Tibial nerve (tissue), 4 donors: ENCODE measurements at regions not wholly inside any gene's neighbourhood (a gene's known extent, or its start where the extent isn't known, plus 50 kb on each side); places are given as distances from the start of the nearest gene placed in this dataset.

Experiments
- DNase-seq, 2 donors: peaks; one replicate each; pipeline ENCODE4 v3.0.0-alpha.2; 2019; ENCODE audit warnings: low spot score in 2 of 2
- H3K27ac ChIP-seq, 4 donors: fragments of 200-600 bp; sonication (generic) in 3 of 4; one replicate each; pipeline ENCODE4 v1.5.1; 2017 to 2019; ENCODE audit warnings: mild to moderate bottlenecking in 1 of 4
- H3K27me3 ChIP-seq, 2 donors: fragments of 200-600 bp; sonication (generic) in 1 of 2; one replicate each; pipeline versions ENCODE4 v1.5.1 to v1.6.0; 2017 to 2019
- H3K36me3 ChIP-seq, 3 donors: fragments of 200-600 bp; sonication (generic); one replicate each; pipeline ENCODE4 v1.5.1; 2018 to 2019
- H3K4me1 ChIP-seq, 4 donors: fragments of 200-600 bp; sonication (generic) in 3 of 4; one replicate each; pipeline ENCODE4 v1.5.1; 2017 to 2019
- H3K4me3 ChIP-seq, 4 donors: fragments of 200-600 bp; sonication (generic) in 3 of 4; one replicate each; pipeline ENCODE4 v1.5.1; 2017 to 2019; ENCODE audit warnings: mild to moderate bottlenecking in 1 of 4, moderate library complexity in 1 of 4
- H3K9me3 ChIP-seq, 4 donors: fragments of 200-600 bp; sonication (generic) in 3 of 4; one replicate each; pipeline ENCODE4 v1.5.1; 2017 to 2019
- EP300 ChIP-seq, 2 donors: sonication (generic); formaldehyde crosslinking; IDR thresholded peaks; one replicate each; pipeline ENCODE4 v1.6.1; 2017; ENCODE audit warnings: antibody characterized with exemption in 2 of 2, mild to moderate bottlenecking in 1 of 2
- POLR2A ChIP-seq, 2 donors: fragments of 450-650 bp; IDR thresholded peaks; one replicate each; pipeline ENCODE4 v1.6.1; 2017; ENCODE audit warnings: antibody characterized with exemption in 2 of 2, mild to moderate bottlenecking in 2 of 2, moderate library complexity in 2 of 2
- WGBS, 2 donors: methylation state at CpG; one replicate each; pipeline ENCODE4 v1.1.5; 2018; 5-methylcytosine and 5-hydroxymethylcytosine counted together
- TF ChIP-seq, protein P1 (sequence below), 5 experiments: fragments of 200-600 bp in 3 of 5; fragments of 450-650 bp in 2 of 5; sonication (generic) in 3 of 5; IDR thresholded peaks; one replicate each; pipeline ENCODE4 v1.5.1; 2016 to 2019; ENCODE audit warnings: antibody characterized with exemption in 5 of 5, mild to moderate bottlenecking in 3 of 5, moderate library complexity in 2 of 5

DNA sequence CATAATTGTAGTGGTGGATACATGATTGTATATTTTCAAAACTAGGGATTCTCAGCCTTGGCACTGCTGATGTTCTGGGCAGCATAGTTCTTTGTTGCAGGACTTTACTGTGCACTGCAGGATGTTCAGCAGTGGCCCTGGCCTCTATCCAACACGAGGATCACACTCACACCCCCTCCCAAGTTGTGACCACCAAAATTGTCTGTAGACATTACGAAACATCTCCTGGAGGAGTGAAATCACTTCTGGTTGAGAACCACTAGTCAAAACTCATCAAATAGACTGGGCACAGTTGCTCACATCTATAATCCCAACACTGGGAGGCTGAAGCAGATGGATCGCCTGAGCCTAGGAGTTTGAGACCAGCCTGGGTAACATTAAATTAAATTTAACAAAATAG is 123.1 kb upstream of the CDYL start:
- Histone ChIP-seq H3K36me3 (no peaks in the 10 kb centered on the region), H3K27ac (no peak overlapping the region), H3K27me3 (no peaks in the 10 kb centered on the region), H3K9me3 (peaks cover 0 to 7% (median 0%) of the 10 kb centered on the region in 4 donors), H3K4me3 (no peak overlapping the region), H3K4me1 (no peaks in the 10 kb centered on the region)
- DNase-seq: no peak
- WGBS, 2 donors: 74 to 86% methylated on average over 3 of the region's 3 CpGs
- TF ChIP-seq EP300 (IDR thresholded peaks at IDR 0.05) (no peak), POLR2A (IDR thresholded peaks at IDR 0.05) (no peak)
- TF ChIP-seq, protein P1, sequence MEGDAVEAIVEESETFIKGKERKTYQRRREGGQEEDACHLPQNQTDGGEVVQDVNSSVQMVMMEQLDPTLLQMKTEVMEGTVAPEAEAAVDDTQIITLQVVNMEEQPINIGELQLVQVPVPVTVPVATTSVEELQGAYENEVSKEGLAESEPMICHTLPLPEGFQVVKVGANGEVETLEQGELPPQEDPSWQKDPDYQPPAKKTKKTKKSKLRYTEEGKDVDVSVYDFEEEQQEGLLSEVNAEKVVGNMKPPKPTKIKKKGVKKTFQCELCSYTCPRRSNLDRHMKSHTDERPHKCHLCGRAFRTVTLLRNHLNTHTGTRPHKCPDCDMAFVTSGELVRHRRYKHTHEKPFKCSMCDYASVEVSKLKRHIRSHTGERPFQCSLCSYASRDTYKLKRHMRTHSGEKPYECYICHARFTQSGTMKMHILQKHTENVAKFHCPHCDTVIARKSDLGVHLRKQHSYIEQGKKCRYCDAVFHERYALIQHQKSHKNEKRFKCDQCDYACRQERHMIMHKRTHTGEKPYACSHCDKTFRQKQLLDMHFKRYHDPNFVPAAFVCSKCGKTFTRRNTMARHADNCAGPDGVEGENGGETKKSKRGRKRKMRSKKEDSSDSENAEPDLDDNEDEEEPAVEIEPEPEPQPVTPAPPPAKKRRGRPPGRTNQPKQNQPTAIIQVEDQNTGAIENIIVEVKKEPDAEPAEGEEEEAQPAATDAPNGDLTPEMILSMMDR (IDR thresholded peaks at IDR 0.05): no peak

DNA sequence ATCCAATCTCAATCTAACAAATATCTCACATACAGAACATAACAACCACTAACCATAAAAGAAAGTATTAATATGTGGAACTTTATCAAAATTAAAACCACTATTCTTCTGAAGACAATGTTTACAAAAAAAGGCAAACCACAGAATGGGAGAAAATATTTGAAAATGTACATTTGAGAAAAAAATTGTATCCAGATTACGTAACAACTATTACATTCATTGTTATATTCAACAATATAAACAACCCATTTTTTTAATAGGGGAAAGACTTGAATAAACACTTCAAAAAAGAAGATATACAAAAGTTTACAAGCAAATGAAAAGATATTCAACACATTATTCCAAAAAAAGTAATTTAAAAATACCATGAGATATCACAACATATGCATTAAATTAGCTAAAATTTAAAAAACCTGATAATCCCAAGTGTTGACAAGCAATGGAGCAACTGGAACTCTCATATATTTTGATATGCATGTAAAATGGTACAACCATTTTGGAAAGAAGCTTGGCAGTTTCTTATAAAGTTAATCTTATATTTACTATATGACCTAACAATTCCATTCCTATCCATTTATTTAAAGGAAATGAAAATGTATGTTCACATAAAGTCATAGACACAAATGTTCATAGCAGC is 124.3 kb upstream of the CDYL start:
- peaks cover 0 to 7% (median 0%) of the 10 kb centered on the region in 4 donors for H3K9me3 ChIP-seq
- no peak overlapping the region for H3K27ac ChIP-seq
- H3K27me3 ChIP-seq: no peaks in the 10 kb centered on the region
- TF ChIP-seq, protein P1 (IDR thresholded peaks at IDR 0.05): no peak
- TF ChIP-seq POLR2A (IDR thresholded peaks at IDR 0.05) (no peak), EP300 (IDR thresholded peaks at IDR 0.05) (no peak)
- H3K4me3 ChIP-seq: no peak overlapping the region
- WGBS, 2 donors: 79 to 87% methylated on average over 1 of the region's 1 CpG
- DNase-seq: no peak
- no peaks in the 10 kb centered on the region for H3K36me3 ChIP-seq
- H3K4me1 ChIP-seq: peaks cover 0 to 12% (median 8%) of the 10 kb centered on the region in 4 donors

DNA sequence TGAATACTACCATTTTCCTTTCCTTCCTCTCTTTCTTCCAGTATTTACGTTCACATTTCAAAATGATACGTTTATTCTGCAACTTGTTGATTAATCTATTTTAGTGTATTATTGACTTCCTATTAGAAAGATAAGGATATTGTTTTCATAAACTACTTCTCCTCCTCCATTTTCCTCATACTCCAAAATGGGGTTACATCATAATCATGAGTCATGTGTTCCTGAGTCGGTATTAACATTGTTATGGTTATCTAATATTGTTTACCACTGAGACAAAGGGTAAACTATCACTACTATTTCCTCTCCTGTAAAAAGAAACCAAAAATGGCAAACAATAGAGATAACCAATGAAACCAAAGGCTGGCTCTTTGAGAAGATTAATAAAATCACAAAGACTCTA is 126.5 kb upstream of the CDYL start:
- no peaks in the 10 kb centered on the region for H3K36me3 ChIP-seq
- H3K9me3 ChIP-seq: peaks cover 0 to 7% (median 0%) of the 10 kb centered on the region in 4 donors
- H3K27me3 ChIP-seq: no peaks in the 10 kb centered on the region
- H3K4me1 ChIP-seq: peaks cover 0 to 12% (median 9%) of the 10 kb centered on the region in 4 donors
- H3K4me3 ChIP-seq: no peak overlapping the region
- WGBS, 2 donors: 71 to 78% methylated on average over 3 of the region's 3 CpGs
- H3K27ac ChIP-seq: no peak overlapping the region
- no peak for DNase-seq
- no peak for TF ChIP-seq POLR2A (IDR thresholded peaks at IDR 0.05)
- TF ChIP-seq EP300 (IDR thresholded peaks at IDR 0.05): no peak
- TF ChIP-seq, protein P1 (IDR thresholded peaks at IDR 0.05): no peak

DNA sequence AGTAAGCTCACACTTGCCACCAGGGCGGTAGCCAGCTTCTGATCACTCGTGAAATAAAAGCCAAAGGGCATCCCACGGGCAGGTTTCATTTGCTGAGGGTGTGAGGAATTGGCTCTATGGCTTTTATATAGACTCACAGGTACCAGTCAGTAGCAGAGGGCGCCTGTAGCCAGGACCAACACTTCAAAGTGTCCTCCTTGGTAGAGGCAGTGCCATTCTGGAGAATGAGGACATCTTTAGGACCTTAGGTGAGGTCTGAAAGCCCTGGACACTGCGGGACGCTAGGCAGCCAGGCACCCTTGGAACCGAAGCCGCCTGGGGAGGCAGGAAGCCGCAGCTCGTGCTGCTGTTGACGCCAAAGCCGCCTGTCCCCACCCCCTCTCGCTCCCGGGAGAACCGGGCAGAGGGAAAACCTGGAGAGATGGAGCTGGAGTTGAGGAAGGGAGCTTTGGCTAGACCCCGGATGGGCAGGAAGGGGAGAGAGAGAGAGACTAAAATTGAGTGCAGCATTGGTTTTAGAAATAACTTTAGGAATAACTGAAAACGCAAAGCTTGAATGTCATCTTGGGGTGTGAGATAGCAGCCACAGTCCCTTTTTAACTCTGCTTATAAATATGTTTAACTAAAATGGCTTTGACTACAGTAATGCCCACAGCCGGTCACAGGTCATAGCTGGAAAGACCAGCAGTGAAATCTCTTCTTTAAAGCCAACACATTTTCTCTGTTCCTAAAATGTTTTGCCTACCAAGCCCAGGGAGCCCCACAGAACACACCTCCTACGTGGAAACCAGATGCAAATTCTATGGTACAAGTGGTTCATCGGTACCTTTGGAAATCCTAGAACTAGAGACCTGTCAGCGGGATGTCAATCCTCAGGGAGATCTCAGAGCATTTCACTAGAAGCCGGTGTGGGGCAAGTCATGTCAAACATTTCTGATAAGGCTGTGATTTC is 128.5 kb upstream of the CDYL start:
- peak overlapping the region in 1 of 4 donors; percentile 57 for H3K27ac ChIP-seq
- peak overlapping the region; percentile 24 to 43 (median 30) for H3K4me3 ChIP-seq
- 14 to 19% methylated on average over 22 of the region's 22 CpGs for WGBS, 2 donors

More for the DNA sequence above, 128.5 kb upstream of the CDYL start:
- DNase-seq: peak; percentile 32 to 59
- H3K4me1 ChIP-seq: peaks cover 0 to 12% (median 9%) of the 10 kb centered on the region in 4 donors
- H3K36me3 ChIP-seq: no peaks in the 10 kb centered on the region
- peak; percentile 10 to 25 for TF ChIP-seq POLR2A (IDR thresholded peaks at IDR 0.05)
- TF ChIP-seq, protein P1 (IDR thresholded peaks at IDR 0.05): no peak
- peak in 1 of 2 donors; percentile 80 for TF ChIP-seq EP300 (IDR thresholded peaks at IDR 0.05)
- H3K27me3 ChIP-seq: no peaks in the 10 kb centered on the region
- H3K9me3 ChIP-seq: peaks cover 0 to 7% (median 0%) of the 10 kb centered on the region in 4 donors
